A549 (cell line): ENCODE measurements at regions not wholly inside any gene's neighbourhood (a gene's known extent, or its start where the extent isn't known, plus 50 kb on each side); places are given as distances from the start of the nearest gene placed in this dataset.
A peak's percentile ranks its signal among the peaks of the same experiment; 100 is the strongest.

ENCODE experiments used
- CEBPB ChIP-seq, 2 experiments: fragments of >200 bp in 1 of 2; sonication (Bioruptor Twin) in 1 of 2; formaldehyde crosslinking in 1 of 2; IDR thresholded peaks; 2 replicates each; pipeline ENCODE4 v1.6.1; 2012 to 2016
- MAZ ChIP-seq: fragments of 150-350 bp; IDR thresholded peaks from 2 replicates; pipeline ENCODE4 v1.6.1; 2014; ENCODE audit warnings: antibody characterized with exemption, low read depth, low read length, borderline replicate concordance
- PHF8 ChIP-seq: fragments of 200-600 bp; sonication (generic); IDR thresholded peaks from 2 replicates; pipeline ENCODE4 v1.6.1; 2016; ENCODE audit warnings: low read depth, mild to moderate bottlenecking, antibody characterized with exemption, moderate library complexity, borderline replicate concordance
- POLR2A ChIP-seq: IDR thresholded peaks from 2 replicates; pipeline ENCODE4 v1.6.1; 2012; ENCODE audit warnings: mild to moderate bottlenecking, low read length
- RAD21 ChIP-seq, 2 experiments: fragments of >200 bp in 1 of 2; sonication (Bioruptor Twin) in 1 of 2; formaldehyde crosslinking in 1 of 2; IDR thresholded peaks in 1 of 2; conservative IDR thresholded peaks in 1 of 2; 2 replicates in 1 of 2; 3 replicates in 1 of 2; pipeline ENCODE4 v1.6.1; 2012 to 2018; ENCODE audit warnings: inconsistent platforms in 1 of 2
- RCOR1 ChIP-seq: fragments of 150-350 bp; IDR thresholded peaks from 2 replicates; pipeline ENCODE4 v1.6.1; 2014; ENCODE audit warnings: antibody characterized with exemption, low read length, low read depth
- RFX5 ChIP-seq: fragments of 450-650 bp; IDR thresholded peaks from 2 replicates; pipeline ENCODE4 v1.7.1; 2014; ENCODE audit warnings: antibody characterized with exemption, mild to moderate bottlenecking, moderate library complexity
- RNF2 ChIP-seq: fragments of 200-600 bp; sonication (generic); IDR thresholded peaks from 2 replicates; pipeline ENCODE4 v1.6.1; 2016; ENCODE audit warnings: low read depth, mild to moderate bottlenecking, antibody characterized with exemption, moderate library complexity, borderline replicate concordance
- TF ChIP-seq, protein P1 (sequence below): fragments of >200 bp; sonication (Bioruptor Twin); formaldehyde crosslinking; IDR thresholded peaks from 3 replicates; pipeline ENCODE4 v1.5.1; 2016

DNA sequence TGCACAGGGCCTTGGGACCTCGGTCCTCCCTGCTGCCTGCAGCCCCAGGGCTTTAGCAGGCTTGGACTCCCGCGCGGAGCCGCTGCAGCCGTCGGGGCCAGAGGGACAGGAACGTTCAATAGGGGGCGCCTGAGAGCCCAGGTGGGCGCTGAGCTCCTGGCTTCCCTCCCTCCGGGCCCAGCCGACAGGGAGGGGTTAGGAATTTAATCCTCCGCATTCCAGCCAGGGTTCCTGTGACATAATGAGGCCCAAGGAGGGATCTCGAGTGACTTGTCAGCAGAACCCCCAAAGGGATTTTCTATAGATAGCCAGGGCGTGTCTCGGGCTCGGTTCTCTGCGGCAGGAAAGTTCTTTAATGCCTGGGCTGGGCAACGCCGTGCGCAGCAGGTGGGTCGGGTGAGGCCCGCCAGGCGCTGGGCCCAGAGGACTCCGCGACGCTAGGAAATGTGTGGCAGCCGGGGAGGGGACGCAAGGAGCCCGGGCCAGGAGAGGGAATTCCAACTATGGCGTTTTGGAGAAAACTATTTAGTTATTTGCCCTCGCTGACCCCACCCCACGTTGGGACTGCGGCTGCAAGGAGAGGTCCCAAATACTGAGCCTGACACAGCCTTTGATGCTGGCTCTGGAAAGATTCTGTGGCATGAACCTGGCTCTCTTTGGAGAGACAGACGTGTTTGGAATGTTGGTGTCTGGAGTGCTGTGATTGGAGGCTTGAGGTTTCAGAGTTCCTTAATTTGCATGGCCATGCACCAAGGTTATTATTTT, 285.2 kb upstream of the GATB start:
- TF ChIP-seq, protein P1, sequence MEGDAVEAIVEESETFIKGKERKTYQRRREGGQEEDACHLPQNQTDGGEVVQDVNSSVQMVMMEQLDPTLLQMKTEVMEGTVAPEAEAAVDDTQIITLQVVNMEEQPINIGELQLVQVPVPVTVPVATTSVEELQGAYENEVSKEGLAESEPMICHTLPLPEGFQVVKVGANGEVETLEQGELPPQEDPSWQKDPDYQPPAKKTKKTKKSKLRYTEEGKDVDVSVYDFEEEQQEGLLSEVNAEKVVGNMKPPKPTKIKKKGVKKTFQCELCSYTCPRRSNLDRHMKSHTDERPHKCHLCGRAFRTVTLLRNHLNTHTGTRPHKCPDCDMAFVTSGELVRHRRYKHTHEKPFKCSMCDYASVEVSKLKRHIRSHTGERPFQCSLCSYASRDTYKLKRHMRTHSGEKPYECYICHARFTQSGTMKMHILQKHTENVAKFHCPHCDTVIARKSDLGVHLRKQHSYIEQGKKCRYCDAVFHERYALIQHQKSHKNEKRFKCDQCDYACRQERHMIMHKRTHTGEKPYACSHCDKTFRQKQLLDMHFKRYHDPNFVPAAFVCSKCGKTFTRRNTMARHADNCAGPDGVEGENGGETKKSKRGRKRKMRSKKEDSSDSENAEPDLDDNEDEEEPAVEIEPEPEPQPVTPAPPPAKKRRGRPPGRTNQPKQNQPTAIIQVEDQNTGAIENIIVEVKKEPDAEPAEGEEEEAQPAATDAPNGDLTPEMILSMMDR, result peak; percentile 42; the same call in 2 of the 3 replicates
- TF ChIP-seq POLR2A (no peak), PHF8 (no peak), RFX5 (no peak), MAZ (no peak), RAD21 (conservative IDR thresholded peaks at IDR 0.05 in 1 of 2, IDR thresholded peaks at IDR 0.05 in 1 of 2) (peak; percentile 41 to 44; a peak in 4 of 5 replicates), RCOR1 (no peak), RNF2 (no peak), CEBPB (IDR thresholded peaks at IDR 0.05) (no peak)
